KMS-11 (cell line): ENCODE measurements at regions not wholly inside any gene's neighbourhood (a gene's known extent, or its start where the extent isn't known, plus 50 kb on each side); places are given as distances from the start of the nearest gene placed in this dataset.

Experiments used
- H2AFZ ChIP-seq: fragments of 200-600 bp; sonication (generic); 2 replicates; pipeline ENCODE4 v1.6.1; 2016; ENCODE audit warnings: antibody characterized with exemption, mixed run types, low read depth
- H3K27ac ChIP-seq: fragments of 200-600 bp; sonication (generic); 2 replicates; pipeline ENCODE4 v1.6.1; 2016; ENCODE audit warnings: mild to moderate bottlenecking, mixed run types
- H3K27me3 ChIP-seq: fragments of 200-600 bp; sonication (generic); 2 replicates; pipeline ENCODE4 v1.6.1; 2017; ENCODE audit warnings: mild to moderate bottlenecking, low read depth, mixed run types, moderate library complexity; ENCODE audit not compliant: insufficient read depth
- H3K36me3 ChIP-seq: fragments of 200-600 bp; sonication (generic); 2 replicates; pipeline ENCODE4 v1.6.1; 2017; ENCODE audit warnings: mild to moderate bottlenecking, mixed run types; ENCODE audit not compliant: insufficient read depth
- H3K4me1 ChIP-seq: fragments of 200-600 bp; sonication (generic); 2 replicates; pipeline ENCODE4 v1.6.1; 2016; ENCODE audit warnings: mild to moderate bottlenecking, low read depth, mixed run types; ENCODE audit not compliant: poor library complexity, severe bottlenecking
- H3K4me2 ChIP-seq: fragments of 200-600 bp; sonication (generic); 2 replicates; pipeline ENCODE4 v1.7.0; 2016; ENCODE audit warnings: mild to moderate bottlenecking, mixed run types
- H3K4me3 ChIP-seq: fragments of 200-600 bp; sonication (generic); IDR thresholded peaks from 2 replicates; pipeline ENCODE4 v1.6.1; 2017; ENCODE audit warnings: low read depth, low read length, mixed read lengths; ENCODE audit not compliant: insufficient read depth
- H3K79me2 ChIP-seq: fragments of 200-600 bp; sonication (generic); 2 replicates; pipeline ENCODE4 v1.6.1; 2016; ENCODE audit warnings: low read depth, mixed run types; ENCODE audit not compliant: insufficient read depth
- H3K9ac ChIP-seq: fragments of 200-600 bp; sonication (generic); 2 replicates; pipeline ENCODE4 v1.6.1; 2016; ENCODE audit warnings: mild to moderate bottlenecking, mixed run types
- H4K20me1 ChIP-seq: fragments of 200-600 bp; sonication (generic); 2 replicates; pipeline ENCODE4 v1.6.1; 2016; ENCODE audit warnings: mild to moderate bottlenecking, mixed run types; ENCODE audit not compliant: insufficient read depth
- TF ChIP-seq, protein P1 (sequence below): fragments of 200-600 bp; sonication (generic); conservative IDR thresholded peaks from 2 replicates; pipeline ENCODE4 v1.6.1; 2017; ENCODE audit warnings: low read depth, mild to moderate bottlenecking, antibody characterized with exemption, low read length, moderate library complexity, mixed read lengths

DNA sequence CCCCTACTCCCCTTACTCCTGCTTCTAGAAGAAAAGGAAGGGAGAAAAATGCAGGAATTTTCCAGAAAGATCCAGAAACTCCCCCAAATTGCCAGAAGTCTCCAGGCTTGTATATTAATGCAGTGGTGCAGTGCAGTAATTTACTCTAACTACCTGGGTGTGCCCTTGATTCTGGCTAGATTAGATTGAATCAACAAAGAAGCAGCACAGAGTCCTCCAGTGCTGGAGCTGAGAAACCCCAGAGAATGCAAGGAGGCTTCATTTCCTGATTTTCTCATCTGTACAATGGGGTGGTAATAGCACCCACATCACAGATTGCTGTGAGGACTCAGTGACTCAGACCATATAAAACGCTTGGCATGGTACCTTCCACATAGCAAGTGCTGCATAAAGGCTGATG is 247.3 kb upstream of the RPL38 start:
- peaks cover 41% of the 10 kb centered on the region; the same call in 1 of the 2 replicates for H3K27me3 ChIP-seq
- H2AFZ ChIP-seq: no peak overlapping the region
- no peak overlapping the region for H3K4me2 ChIP-seq

DNA sequence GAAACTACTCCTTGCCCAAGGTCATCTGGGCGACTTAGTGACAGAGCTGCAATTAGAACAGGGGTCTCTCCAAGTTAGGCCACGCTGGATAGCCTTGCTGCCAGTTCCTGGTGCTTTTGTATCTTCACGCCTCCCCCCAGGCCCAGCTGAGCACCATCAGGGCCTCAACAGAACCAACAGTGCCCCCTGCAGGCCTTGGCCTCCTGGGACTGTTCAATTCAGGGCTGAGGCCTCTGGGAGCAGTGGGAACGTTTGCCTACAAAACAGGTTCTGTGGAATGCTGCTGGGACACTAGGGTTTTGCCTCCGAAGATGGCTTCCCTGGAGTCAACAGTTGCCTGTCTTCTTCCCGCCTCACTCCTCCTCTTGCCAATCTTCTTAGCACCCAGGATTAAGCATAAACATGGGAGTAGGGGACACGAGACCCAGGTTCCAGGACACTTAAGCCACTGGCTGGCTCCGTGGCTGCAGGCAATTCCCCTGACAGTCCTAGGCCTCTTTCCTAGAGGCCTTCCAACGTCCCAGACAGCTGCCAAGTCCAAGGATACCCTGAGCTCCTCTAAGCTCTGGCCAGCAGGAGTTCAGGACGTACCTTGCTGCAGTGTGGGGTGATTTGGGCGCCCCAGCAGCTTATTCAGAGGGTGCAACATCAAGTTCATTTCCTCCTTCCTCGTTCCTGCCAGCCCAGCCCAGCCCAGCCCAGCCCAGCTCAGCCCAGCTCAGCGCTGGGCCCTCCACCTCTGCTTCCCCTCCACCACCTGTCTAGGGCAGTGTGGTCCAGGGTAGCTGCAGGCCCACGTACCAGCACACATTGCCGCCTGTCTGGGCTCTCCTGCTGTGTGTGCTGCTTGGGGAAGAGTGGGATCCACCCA is 246.6 kb upstream of the RPL38 start:
- H3K9ac ChIP-seq: no peak overlapping the region
- no peak overlapping the region for H2AFZ ChIP-seq
- H3K27ac ChIP-seq: no peak overlapping the region
- H3K36me3 ChIP-seq: no peaks in the 10 kb centered on the region
- TF ChIP-seq, protein P1, sequence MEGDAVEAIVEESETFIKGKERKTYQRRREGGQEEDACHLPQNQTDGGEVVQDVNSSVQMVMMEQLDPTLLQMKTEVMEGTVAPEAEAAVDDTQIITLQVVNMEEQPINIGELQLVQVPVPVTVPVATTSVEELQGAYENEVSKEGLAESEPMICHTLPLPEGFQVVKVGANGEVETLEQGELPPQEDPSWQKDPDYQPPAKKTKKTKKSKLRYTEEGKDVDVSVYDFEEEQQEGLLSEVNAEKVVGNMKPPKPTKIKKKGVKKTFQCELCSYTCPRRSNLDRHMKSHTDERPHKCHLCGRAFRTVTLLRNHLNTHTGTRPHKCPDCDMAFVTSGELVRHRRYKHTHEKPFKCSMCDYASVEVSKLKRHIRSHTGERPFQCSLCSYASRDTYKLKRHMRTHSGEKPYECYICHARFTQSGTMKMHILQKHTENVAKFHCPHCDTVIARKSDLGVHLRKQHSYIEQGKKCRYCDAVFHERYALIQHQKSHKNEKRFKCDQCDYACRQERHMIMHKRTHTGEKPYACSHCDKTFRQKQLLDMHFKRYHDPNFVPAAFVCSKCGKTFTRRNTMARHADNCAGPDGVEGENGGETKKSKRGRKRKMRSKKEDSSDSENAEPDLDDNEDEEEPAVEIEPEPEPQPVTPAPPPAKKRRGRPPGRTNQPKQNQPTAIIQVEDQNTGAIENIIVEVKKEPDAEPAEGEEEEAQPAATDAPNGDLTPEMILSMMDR: peak; percentile 46; the same call in 1 of the 2 replicates
- H3K79me2 ChIP-seq: no peaks in the 10 kb centered on the region
- no peaks in the 10 kb centered on the region for H4K20me1 ChIP-seq
- peaks cover 41% of the 10 kb centered on the region; the same call in 1 of the 2 replicates for H3K27me3 ChIP-seq
- H3K4me1 ChIP-seq: no peaks in the 10 kb centered on the region
- H3K4me3 ChIP-seq: no peak overlapping the region
- no peak overlapping the region for H3K4me2 ChIP-seq

More for the DNA sequence above, 247.3 kb upstream of the RPL38 start:
- Histone ChIP-seq H3K9ac (no peak overlapping the region), H3K79me2 (no peaks in the 10 kb centered on the region), H3K36me3 (no peaks in the 10 kb centered on the region), H3K4me3 (no peak overlapping the region), H4K20me1 (no peaks in the 10 kb centered on the region), H3K27ac (no peak overlapping the region), H3K4me1 (no peaks in the 10 kb centered on the region)
- TF ChIP-seq, protein P1: no peak

- no peaks in the 10 kb centered on the region for H3K4me1 ChIP-seq
- H3K27me3 ChIP-seq: peaks cover 41% of the 10 kb centered on the region; the same call in 1 of the 2 replicates
- no peak overlapping the region for H3K4me3 ChIP-seq
- no peaks in the 10 kb centered on the region for H4K20me1 ChIP-seq
- TF ChIP-seq, protein P1: no peak
- no peak overlapping the region for H3K27ac ChIP-seq
- H3K79me2 ChIP-seq: no peaks in the 10 kb centered on the region
- H3K4me2 ChIP-seq: no peak overlapping the region
- H3K9ac ChIP-seq: no peak overlapping the region
- no peak overlapping the region for H2AFZ ChIP-seq
- no peaks in the 10 kb centered on the region for H3K36me3 ChIP-seq
Observed at GRCh38 chr17:73957564-73957963, 245.9 kb upstream of the RPL38 start.

DNA sequence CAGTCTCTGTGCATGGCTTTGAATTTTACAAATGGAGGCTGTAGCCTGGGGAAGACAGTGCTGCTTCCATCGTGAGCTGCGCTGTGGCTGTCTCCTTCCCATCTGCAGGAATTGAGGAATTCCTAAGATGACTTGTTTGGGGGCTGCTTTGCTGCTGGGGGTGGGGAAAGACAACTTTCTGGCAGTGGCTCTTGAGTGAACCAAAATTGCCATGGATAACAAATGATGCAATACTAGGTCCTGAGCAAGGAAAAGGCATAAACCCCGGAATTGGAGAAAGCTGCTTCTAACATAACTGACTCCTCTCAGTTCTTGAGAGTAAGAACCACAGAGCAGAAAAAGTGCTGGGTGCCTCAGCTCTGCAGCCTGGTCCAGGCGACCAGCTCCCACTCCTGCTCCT is 245.0 kb upstream of the RPL38 start:
- no peak overlapping the region for H2AFZ ChIP-seq
- H3K4me2 ChIP-seq: no peak overlapping the region
- no peak overlapping the region for H3K4me3 ChIP-seq
- TF ChIP-seq, protein P1: no peak
- H3K27ac ChIP-seq: no peak overlapping the region
- no peak overlapping the region for H3K9ac ChIP-seq
- no peaks in the 10 kb centered on the region for H3K36me3 ChIP-seq
- peaks cover 41% of the 10 kb centered on the region; the same call in 1 of the 2 replicates for H3K27me3 ChIP-seq
- H3K79me2 ChIP-seq: no peaks in the 10 kb centered on the region
- no peaks in the 10 kb centered on the region for H4K20me1 ChIP-seq
- H3K4me1 ChIP-seq: no peaks in the 10 kb centered on the region
